ENCODE measurements at regions not wholly inside any gene's neighbourhood (a gene's known extent, or its start where the extent isn't known, plus 50 kb on each side); places are given as distances from the start of the nearest gene placed in this dataset.
"Not testable (repeated sequence)": the region's sequence is repeated elsewhere in the genome, so short reads cannot be mapped to it uniquely, and the experiment has no call there.

GRCh38 chr18:11488175-11488574, 121.2 kb upstream of the SLC35G4 start:
- H3K4me1 ChIP-seq, result no peaks in the 10 kb centered on the region
- TF ChIP-seq POLR2A (IDR thresholded peaks at IDR 0.05) (no peak), CTCF (IDR thresholded peaks at IDR 0.05) (no peak)
- whole genome bisulfite sequencing, 4 donors, result 60 to 72% (median 64%) methylated on average over 3 of the region's 3 CpGs
- no peaks in the 10 kb centered on the region for H3K36me3 ChIP-seq
- DNase-seq, result no peak
- no peak overlapping the region for H3K27ac ChIP-seq
- H3K9me3 ChIP-seq, result no peaks in the 10 kb centered on the region
- intact Hi-C loops (cut with DNase I), result no loop called here
- no peaks in the 10 kb centered on the region for H3K27me3 ChIP-seq
- H3K4me3 ChIP-seq, result no peak overlapping the region
- no peak for ATAC-seq

DNA sequence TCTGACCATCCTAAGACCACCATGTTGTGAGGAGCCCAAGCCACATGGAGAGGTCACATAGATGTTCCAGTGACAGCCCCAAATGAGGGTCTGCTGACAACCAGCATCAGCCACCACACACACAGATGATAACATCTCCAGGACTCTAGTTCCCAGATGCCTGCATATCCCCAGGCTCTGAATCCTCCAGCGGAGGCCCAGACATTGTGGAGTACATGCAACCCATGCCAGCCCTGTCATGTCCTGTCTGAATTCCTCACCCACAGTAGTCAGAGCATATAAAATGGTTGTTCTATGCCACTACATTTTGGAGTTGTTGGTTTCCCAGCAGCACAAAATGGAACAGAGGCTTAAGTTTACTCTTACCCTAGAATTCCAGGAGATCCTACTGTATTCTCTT, 122.0 kb upstream of the SLC35G4 start:
- Histone ChIP-seq H3K4me3 (no peak overlapping the region), H3K36me3 (no peaks in the 10 kb centered on the region), H3K9me3 (no peaks in the 10 kb centered on the region), H3K27me3 (no peaks in the 10 kb centered on the region), H3K4me1 (no peaks in the 10 kb centered on the region), H3K27ac (no peak overlapping the region)
- no peak for ATAC-seq
- no peak for DNase-seq
- WGBS, 4 donors, result 95 to 96% methylated on average over 1 of the region's 1 CpG; no CpG with 5 or more reads in 2 of the 4 donors
- TF ChIP-seq CTCF (IDR thresholded peaks at IDR 0.05) (no peak), POLR2A (IDR thresholded peaks at IDR 0.05) (no peak)
- intact Hi-C loops (cut with DNase I), result no loop called here

GRCh38 chr18:11482271-11482670, 127.1 kb upstream of the SLC35G4 start:
- TF ChIP-seq POLR2A (IDR thresholded peaks at IDR 0.05), result no peak
- TF ChIP-seq CTCF (IDR thresholded peaks at IDR 0.05), result no peak
- ATAC-seq (no peak), DNase-seq (no peak)
- Histone ChIP-seq H3K27me3 (no peaks in the 10 kb centered on the region), H3K4me1 (no peaks in the 10 kb centered on the region), H3K9me3 (no peaks in the 10 kb centered on the region), H3K36me3 (no peaks in the 10 kb centered on the region), H3K27ac (no peak overlapping the region), H3K4me3 (no peak overlapping the region)
- intact Hi-C loops (cut with DNase I), result no loop called here

DNA sequence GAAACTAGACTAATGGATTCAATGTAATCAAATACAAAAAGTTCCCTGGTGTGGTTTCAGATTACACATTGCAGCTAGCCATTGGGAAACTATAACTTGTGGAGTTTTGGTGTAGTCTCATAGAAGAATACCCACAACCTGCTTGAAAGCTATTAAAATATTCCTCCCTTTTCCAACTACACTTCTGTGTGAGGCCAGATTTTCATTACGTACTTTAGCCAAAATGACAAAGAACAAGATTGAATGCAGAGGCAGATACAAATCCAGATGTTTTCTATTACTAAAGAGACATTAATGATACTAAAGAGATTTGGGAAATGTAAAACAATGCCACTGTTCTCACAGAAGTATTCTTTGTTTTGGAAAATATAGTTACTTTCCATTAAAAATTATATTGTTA, 128.7 kb upstream of the SLC35G4 start:
- Histone ChIP-seq H3K27ac (no peak overlapping the region), H3K9me3 (no peaks in the 10 kb centered on the region), H3K4me1 (no peaks in the 10 kb centered on the region), H3K27me3 (no peaks in the 10 kb centered on the region), H3K4me3 (no peak overlapping the region), H3K36me3 (no peaks in the 10 kb centered on the region)
- 71 to 89% (median 80%) methylated on average over 1 of the region's 1 CpG for WGBS, 4 donors
- intact Hi-C loops (cut with DNase I), result no loop called here
- no peak for TF ChIP-seq CTCF (IDR thresholded peaks at IDR 0.05)
- TF ChIP-seq POLR2A (IDR thresholded peaks at IDR 0.05), result no peak
- DNase-seq (no peak), ATAC-seq (no peak)

DNA sequence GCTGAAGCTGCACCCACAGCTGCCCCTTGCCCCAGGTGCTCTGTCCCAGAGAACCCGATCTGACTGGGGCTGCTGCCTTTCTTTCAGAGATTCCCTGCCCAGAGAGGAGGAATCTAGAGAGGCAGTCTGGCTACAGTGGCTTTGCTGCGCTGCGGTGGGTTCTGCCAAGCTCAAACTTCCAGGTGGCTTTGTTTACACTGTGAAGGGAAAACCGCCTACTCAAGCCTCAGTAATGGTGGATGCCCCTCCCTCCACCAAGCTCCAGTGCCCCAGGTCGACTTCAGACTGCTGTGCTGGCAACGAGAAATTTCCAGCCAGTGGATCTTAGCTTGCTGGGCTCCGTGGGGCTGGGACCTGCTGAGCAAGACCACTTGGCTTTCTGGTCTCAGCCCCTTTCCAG, 130.4 kb upstream of the SLC35G4 start:
- ATAC-seq; H3K27ac ChIP-seq; H3K9me3 ChIP-seq; H3K27me3 ChIP-seq; DNase-seq; H3K4me3 ChIP-seq; H3K36me3 ChIP-seq; intact Hi-C loops (cut with DNase I); H3K4me1 ChIP-seq: not testable (repeated sequence)
- WGBS, 4 donors, result 71 to 84% (median 78%) methylated on average over 5 to 7 of the region's 7 CpGs
